IMR-90 (cell line): ENCODE measurements at regions not wholly inside any gene's neighbourhood (a gene's known extent, or its start where the extent isn't known, plus 50 kb on each side); places are given as distances from the start of the nearest gene placed in this dataset.

Experiments used
- ATAC-seq: fragments of 200-7000 bp; cut with Tn5 transposase; 2 replicates; pipeline ENCODE4 v1.9.1; 2020; ENCODE audit warnings: low read depth, mild to moderate bottlenecking, moderate library complexity
- BruUV-seq: library from RNA; stranded (reverse); fragments of 400-500 nt; replicated peaks from 2 replicates; lab custom pipeline; 2021; lab: Mats Ljungman, UMichigan
- CTCF ChIA-PET: fragments of 300-600 bp; formaldehyde crosslinking; extraction: SDS; loops from one replicate; lab custom pipeline; 2021; ENCODE audit warnings: antibody characterized with exemption; lab: Yijun Ruan, JAX
- POLR2A ChIA-PET: fragments of 300-600 bp; sonication (Branson Sonifier 250); formaldehyde crosslinking; loops from one replicate; lab custom pipeline; 2022; ENCODE audit warnings: antibody characterized with exemption; ENCODE audit not compliant: unreplicated experiment; lab: Charles Lee
- DNase-seq: peaks from one replicate; pipeline ENCODE4 v3.0.0; 2013
- H2AFZ ChIP-seq: replicated peaks from 2 replicates; pipeline ENCODE3; 2013; ENCODE audit warnings: low read length, mild to moderate bottlenecking; ENCODE audit not compliant: poor library complexity
- H2AK5ac ChIP-seq: 2 replicates; pipeline ENCODE4 v1.6.1; 2013; ENCODE audit warnings: low read depth, low read length, inconsistent platforms
- H2AK9ac ChIP-seq: replicated peaks from 2 replicates; pipeline ENCODE3; 2013; ENCODE audit warnings: mild to moderate bottlenecking, low read depth, low read length, moderate library complexity; ENCODE audit not compliant: poor library complexity
- H2BK120ac ChIP-seq: 2 replicates; pipeline ENCODE4 v1.6.1; 2013; ENCODE audit warnings: low read depth, low read length, inconsistent platforms
- H2BK15ac ChIP-seq: 3 replicates; pipeline ENCODE4 v1.6.1; 2013; ENCODE audit warnings: low read depth, low read length, inconsistent platforms
- H2BK20ac ChIP-seq: 2 replicates; pipeline ENCODE4 v1.6.1; 2013; ENCODE audit warnings: low read depth, mild to moderate bottlenecking, inconsistent platforms, low read length, moderate library complexity
- H2BK5ac ChIP-seq: 2 replicates; pipeline ENCODE4 v1.6.1; 2013; ENCODE audit warnings: mild to moderate bottlenecking, low read depth, low read length, inconsistent platforms; ENCODE audit not compliant: poor library complexity, severe bottlenecking
- H3K14ac ChIP-seq: replicated peaks from 2 replicates; pipeline ENCODE4 v1.6.1; 2013; ENCODE audit warnings: low read depth, low read length, inconsistent platforms
- H3K18ac ChIP-seq: 2 replicates; pipeline ENCODE4 v1.6.1; 2013; ENCODE audit warnings: low read depth, low read length, control low read depth
- H3K23ac ChIP-seq: 2 replicates; pipeline ENCODE4 v1.6.1; 2013; ENCODE audit warnings: low read depth, low read length, inconsistent platforms
- H3K27ac ChIP-seq: 2 replicates; pipeline ENCODE4 v1.5.1; 2013; ENCODE audit warnings: mild to moderate bottlenecking, control low read depth, low read length; ENCODE audit not compliant: insufficient read depth
- H3K27me3 ChIP-seq: 2 replicates; pipeline ENCODE4 v1.6.1; 2013; ENCODE audit warnings: low read length; ENCODE audit not compliant: control insufficient read depth, insufficient read depth
- H3K36me3 ChIP-seq: 2 replicates; pipeline ENCODE4 v1.6.1; 2013; ENCODE audit warnings: low read length, mixed read lengths; ENCODE audit not compliant: control insufficient read depth, insufficient read depth
- H3K4ac ChIP-seq: 2 replicates; pipeline ENCODE4 v1.6.1; 2013; ENCODE audit warnings: low read depth, low read length, inconsistent platforms
- H3K4me1 ChIP-seq: 2 replicates; pipeline ENCODE4 v1.6.1; 2013; ENCODE audit warnings: low read length, mixed read lengths; ENCODE audit not compliant: control insufficient read depth, insufficient read depth
- H3K4me2 ChIP-seq: 2 replicates; pipeline ENCODE4 v1.6.1; 2013; ENCODE audit warnings: low read depth, mild to moderate bottlenecking, control low read depth, low read length, moderate library complexity
- H3K4me3 ChIP-seq: 2 replicates; pipeline ENCODE4 v1.5.1; 2013; ENCODE audit warnings: low read depth, mild to moderate bottlenecking, control low read depth, low read length, moderate library complexity; ENCODE audit not compliant: insufficient read depth
- H3K56ac ChIP-seq: 2 replicates; pipeline ENCODE4 v1.6.1; 2013; ENCODE audit warnings: low read length, inconsistent platforms; ENCODE audit not compliant: insufficient read depth; ENCODE audit errors: extremely low read depth
- H3K79me1 ChIP-seq, 2 experiments: 2 replicates each; pipeline ENCODE4 v1.6.1; 2013; ENCODE audit warnings: low read length in 2 of 2, inconsistent platforms in 1 of 2, low read depth in 1 of 2
- H3K9ac ChIP-seq: 2 replicates; pipeline ENCODE4 v1.6.1; 2013; ENCODE audit warnings: low read depth, low read length, control low read depth
- H3K9me1 ChIP-seq: 2 replicates; pipeline ENCODE4 v1.6.1; 2013; ENCODE audit warnings: low read length, inconsistent platforms; ENCODE audit not compliant: insufficient read depth
- H3K9me3 ChIP-seq: 2 replicates; pipeline ENCODE4 v1.6.1; 2013; ENCODE audit warnings: low read length; ENCODE audit not compliant: control insufficient read depth, insufficient read depth
- H4K20me1 ChIP-seq: 2 replicates; pipeline ENCODE4 v1.6.1; 2013; ENCODE audit warnings: low read length, inconsistent platforms; ENCODE audit not compliant: insufficient read depth
- H4K5ac ChIP-seq: 2 replicates; pipeline ENCODE4 v1.6.1; 2013; ENCODE audit warnings: mild to moderate bottlenecking, low read depth, low read length, control low read depth
- H4K8ac ChIP-seq, 2 experiments: 2 replicates each; pipeline ENCODE4 v1.6.1; 2013; ENCODE audit warnings: low read depth in 2 of 2, low read length in 2 of 2, control low read depth in 1 of 2, inconsistent platforms in 1 of 2
- H4K91ac ChIP-seq: 2 replicates; pipeline ENCODE4 v1.6.1; 2013; ENCODE audit warnings: low read depth, low read length, inconsistent platforms; ENCODE audit not compliant: insufficient read depth
- CHD1 ChIP-seq: IDR thresholded peaks from 2 replicates; pipeline ENCODE4 v1.6.1; 2012; ENCODE audit warnings: low read depth, low read length, improper control_type of control experiment
- CTCF ChIP-seq: conservative IDR thresholded peaks from 2 replicates; pipeline ENCODE4 v1.5.1; 2012; ENCODE audit warnings: mild to moderate bottlenecking, low read depth, low read length, improper control_type of control experiment
- MAFK ChIP-seq: IDR thresholded peaks from 2 replicates; pipeline ENCODE4 v1.6.1; 2012; ENCODE audit warnings: low read depth, low read length, improper control_type of control experiment
- RAD21 ChIP-seq: IDR thresholded peaks from 2 replicates; pipeline ENCODE4 v1.6.1; 2012; ENCODE audit warnings: low read length, improper control_type of control experiment
- RCOR1 ChIP-seq: IDR thresholded peaks from 2 replicates; pipeline ENCODE4 v1.6.1; 2012; ENCODE audit warnings: mild to moderate bottlenecking, low read length, improper control_type of control experiment; ENCODE audit not compliant: insufficient replicate concordance
- USF2 ChIP-seq: fragments of 150-350 bp; IDR thresholded peaks from 2 replicates; pipeline ENCODE4 v1.6.1; 2017; ENCODE audit warnings: mild to moderate bottlenecking, antibody characterized with exemption, low read length, low read depth
- WGBS, 2 experiments: methylation state at CpG; one replicate each; pipeline versions ENCODE4 v1.1.5 to v1.1.7; 2013; ENCODE audit warnings: missing lambda C conversion rate in 2 of 2; ENCODE audit not compliant: insufficient read length in 1 of 2; ENCODE audit errors: extremely low coverage in 2 of 2; 5-methylcytosine and 5-hydroxymethylcytosine counted together
- dilution Hi-C: fragments of 300-500 bp; cut with HindIII; formaldehyde crosslinking; loops from one replicate; pipeline ENCODE4 v1.14.3; 2018; ENCODE audit warnings: low sequenced_read_pairs; ENCODE audit not compliant: unreplicated experiment
- in situ Hi-C: fragments of 300-500 bp; cut with MboI; formaldehyde crosslinking; loops from 3 replicates; pipeline ENCODE4 v1.14.3; 2019; ENCODE audit warnings: low sequenced_read_pairs, inconsistent platforms, mixed read lengths
- intact Hi-C: fragments of 100-400 bp; cut with micrococcal nuclease; formaldehyde crosslinking; loops from 2 replicates; pipeline ENCODE4 v1.10.0; 2022

GRCh38 chr19:28234637-28235036 lies 978.3 kb downstream of the UQCRFS1 start:
- intact Hi-C loops (no loop called here), in situ Hi-C loops (no loop called here), dilution Hi-C loops (no loop called here)
- DNase-seq: no peak
- Histone ChIP-seq H2AK9ac (no peak overlapping the region), H4K91ac (no peak overlapping the region), H3K79me1 (no peaks in the 10 kb centered on the region), H3K9ac (no peak overlapping the region), H3K9me1 (no peaks in the 10 kb centered on the region), H4K8ac (no peak overlapping the region), H3K27me3 (no peaks in the 10 kb centered on the region), H2BK20ac (no peak overlapping the region), H3K14ac (no peak overlapping the region), H3K23ac (no peak overlapping the region), H3K36me3 (no peaks in the 10 kb centered on the region), H4K5ac (no peak overlapping the region), H3K4ac (no peak overlapping the region), H3K4me2 (no peak overlapping the region), H3K56ac (no peak overlapping the region), H3K4me1 (no peaks in the 10 kb centered on the region), H2BK5ac (no peak overlapping the region), H3K18ac (no peak overlapping the region), H2AFZ (no peak overlapping the region), H4K20me1 (no peaks in the 10 kb centered on the region), H3K9me3 (peaks cover 33% of the 10 kb centered on the region), H2BK15ac (no peak overlapping the region), H2BK120ac (no peak overlapping the region), H2AK5ac (no peak overlapping the region), H3K27ac (no peak overlapping the region), H3K4me3 (no peak overlapping the region)
- ATAC-seq: no peak
- TF ChIP-seq CHD1 (no peak), RAD21 (no peak), USF2 (no peak), CTCF (no peak), MAFK (no peak), RCOR1 (no peak)
- ChIA-PET POLR2A (no interaction called here), CTCF (no interaction called here)
- 6% methylated on average over 3 of the region's 6 CpGs; no CpG with 5 or more reads in 1 of the 2 experiments for WGBS, 2 experiments
- no TSS peak for BruUV-seq
